Ishikawa (cell line): ENCODE measurements at regions not wholly inside any gene's neighbourhood (a gene's known extent, or its start where the extent isn't known, plus 50 kb on each side); places are given as distances from the start of the nearest gene placed in this dataset.

Source experiments
- CEBPB ChIP-seq: IDR thresholded peaks from 2 replicates; pipeline ENCODE4 v1.6.1; 2012
- CREB1 ChIP-seq: IDR thresholded peaks from 2 replicates; pipeline ENCODE4 v1.6.1; 2012; ENCODE audit warnings: low read depth
- EGR1 ChIP-seq: IDR thresholded peaks from 2 replicates; pipeline ENCODE4 v1.6.1; 2012
- EP300 ChIP-seq: IDR thresholded peaks from 2 replicates; pipeline ENCODE4 v1.6.1; 2012; ENCODE audit warnings: borderline replicate concordance
- FOXM1 ChIP-seq: IDR thresholded peaks from 2 replicates; pipeline ENCODE4 v1.6.1; 2012; ENCODE audit warnings: low read depth, borderline replicate concordance
- NFIC ChIP-seq: IDR thresholded peaks from 2 replicates; pipeline ENCODE4 v1.6.1; 2012
- RAD21 ChIP-seq: IDR thresholded peaks from 2 replicates; pipeline ENCODE4 v1.6.1; 2012; ENCODE audit warnings: low read depth
- TAF1 ChIP-seq: IDR thresholded peaks from 2 replicates; pipeline ENCODE4 v1.6.1; 2012; ENCODE audit warnings: low read depth, mild to moderate bottlenecking
- TCF12 ChIP-seq: IDR thresholded peaks from 2 replicates; pipeline ENCODE4 v1.6.1; 2012; ENCODE audit warnings: low read depth
- TEAD4 ChIP-seq: IDR thresholded peaks from 2 replicates; pipeline ENCODE4 v1.6.1; 2012
- YY1 ChIP-seq: IDR thresholded peaks from 2 replicates; pipeline ENCODE4 v1.6.1; 2012; ENCODE audit warnings: low read depth
- ZBTB7A ChIP-seq: IDR thresholded peaks from 2 replicates; pipeline ENCODE4 v1.6.1; 2012; ENCODE audit warnings: low read depth
- TF ChIP-seq, protein P1 (sequence below): IDR thresholded peaks from 2 replicates; pipeline ENCODE4 v1.6.1; 2012
- TF ChIP-seq, protein P2 (sequence below): IDR thresholded peaks from 2 replicates; pipeline ENCODE4 v1.6.1; 2012
- TF ChIP-seq, protein P3 (sequence below): IDR thresholded peaks from 2 replicates; pipeline ENCODE4 v1.6.1; 2012; ENCODE audit warnings: low read depth, mild to moderate bottlenecking

DNA sequence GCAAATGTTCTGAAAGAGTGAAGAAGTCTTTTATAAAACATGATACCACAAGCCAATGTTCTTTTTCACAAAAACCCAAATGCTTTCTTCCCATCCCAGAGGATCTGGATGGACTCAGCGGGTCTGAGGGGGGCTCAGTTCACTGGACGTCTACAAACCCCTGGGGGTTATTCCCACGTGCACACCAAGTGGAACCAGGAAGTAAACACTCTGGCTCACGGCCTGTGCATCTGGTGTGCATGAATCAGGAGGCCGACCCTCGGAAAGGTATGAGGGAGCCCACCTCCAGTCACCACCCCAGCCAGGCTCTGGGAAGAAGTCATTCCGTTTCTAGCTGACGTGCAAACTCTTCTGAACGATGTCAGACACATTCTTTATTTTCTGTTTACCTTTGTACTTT lies 252.2 kb downstream of the DLL1 start:
- no peak for TF ChIP-seq EP300
- TF ChIP-seq YY1, result no peak
- TF ChIP-seq CEBPB, result no peak
- no peak for TF ChIP-seq NFIC
- no peak for TF ChIP-seq ZBTB7A
- TF ChIP-seq, protein P1, sequence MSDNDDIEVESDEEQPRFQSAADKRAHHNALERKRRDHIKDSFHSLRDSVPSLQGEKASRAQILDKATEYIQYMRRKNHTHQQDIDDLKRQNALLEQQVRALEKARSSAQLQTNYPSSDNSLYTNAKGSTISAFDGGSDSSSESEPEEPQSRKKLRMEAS, result no peak

DNA sequence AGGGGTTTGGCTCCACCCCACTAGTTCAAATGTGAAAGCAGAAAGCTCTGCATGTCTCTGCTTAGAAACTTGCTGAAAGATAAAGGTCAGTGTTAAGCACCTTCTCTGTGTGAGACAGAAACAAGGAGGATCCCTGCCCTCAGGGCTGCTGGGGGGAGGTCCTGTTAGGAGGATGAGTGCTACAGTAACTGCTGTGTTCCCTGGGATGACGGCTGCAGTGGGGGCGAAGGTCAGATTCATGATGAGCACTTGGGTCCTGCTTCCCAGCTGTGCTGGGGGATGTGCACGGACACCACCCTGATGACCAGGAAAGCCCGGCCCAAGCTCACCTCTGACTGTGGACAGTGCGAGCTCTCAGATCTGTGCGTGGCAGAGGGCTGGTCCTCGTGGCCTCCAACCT lies 252.6 kb downstream of the DLL1 start:
- TF ChIP-seq NFIC, result no peak

DNA sequence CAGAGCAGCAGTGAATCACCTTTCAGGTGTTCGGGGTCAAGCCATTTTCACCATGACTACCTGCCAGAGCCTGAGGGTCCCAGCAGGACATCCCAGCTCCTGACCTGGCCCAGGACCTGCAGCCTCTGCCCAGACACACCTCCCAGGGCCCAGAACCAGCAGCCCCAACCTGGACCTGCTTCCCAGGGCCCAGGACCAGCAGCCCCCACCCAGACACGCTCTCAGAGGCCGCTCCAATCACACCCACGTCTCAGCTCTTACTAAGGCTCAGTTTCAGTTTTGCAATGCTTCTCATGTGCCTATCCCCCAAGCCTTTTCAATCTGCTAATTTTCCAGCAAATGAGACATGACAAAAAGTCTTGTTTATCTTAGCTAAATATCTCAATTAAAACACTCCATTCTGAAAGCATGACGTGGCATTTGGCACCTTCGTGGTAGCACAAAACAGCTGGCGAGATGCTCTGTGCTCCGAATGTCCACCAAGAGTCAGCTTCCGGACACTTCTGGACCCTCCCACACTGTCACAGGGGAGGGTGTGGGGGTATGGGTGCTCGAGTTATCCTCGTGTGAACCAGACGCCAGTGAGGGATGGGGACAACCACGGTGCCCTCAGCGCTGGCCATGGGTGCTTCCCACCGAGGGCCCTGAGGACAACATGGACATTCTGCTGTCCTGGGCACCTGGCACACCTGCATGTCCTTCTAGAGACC lies 253.2 kb downstream of the DLL1 start:
- TF ChIP-seq TCF12 (no peak), EP300 (no peak), CEBPB (no peak), ZBTB7A (no peak), CREB1 (no peak), NFIC (no peak), EGR1 (no peak), TEAD4 (no peak)

DNA sequence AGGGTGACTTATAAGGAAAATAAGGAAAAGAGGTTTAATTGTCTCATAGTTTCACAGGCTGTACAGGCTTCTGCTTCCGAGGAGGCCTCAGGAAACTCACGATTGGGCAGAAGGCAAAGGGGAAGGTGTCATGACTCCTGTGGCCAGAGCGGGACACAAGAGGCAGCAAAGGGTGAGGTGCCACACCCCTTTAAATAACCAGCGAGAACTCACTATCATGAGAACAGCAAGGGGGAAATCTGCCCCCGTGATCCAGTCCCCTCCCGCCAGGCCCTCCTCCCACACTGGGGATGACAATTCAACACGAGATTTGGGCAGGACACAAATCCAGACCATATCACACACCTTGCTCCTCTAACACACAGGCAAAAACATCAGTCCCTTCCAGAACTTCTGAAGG lies 254.0 kb downstream of the DLL1 start:
- TF ChIP-seq, protein P2, sequence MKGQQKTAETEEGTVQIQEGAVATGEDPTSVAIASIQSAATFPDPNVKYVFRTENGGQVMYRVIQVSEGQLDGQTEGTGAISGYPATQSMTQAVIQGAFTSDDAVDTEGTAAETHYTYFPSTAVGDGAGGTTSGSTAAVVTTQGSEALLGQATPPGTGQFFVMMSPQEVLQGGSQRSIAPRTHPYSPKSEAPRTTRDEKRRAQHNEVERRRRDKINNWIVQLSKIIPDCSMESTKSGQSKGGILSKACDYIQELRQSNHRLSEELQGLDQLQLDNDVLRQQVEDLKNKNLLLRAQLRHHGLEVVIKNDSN, result no peak
- no peak for TF ChIP-seq TEAD4
- TF ChIP-seq, protein P3, sequence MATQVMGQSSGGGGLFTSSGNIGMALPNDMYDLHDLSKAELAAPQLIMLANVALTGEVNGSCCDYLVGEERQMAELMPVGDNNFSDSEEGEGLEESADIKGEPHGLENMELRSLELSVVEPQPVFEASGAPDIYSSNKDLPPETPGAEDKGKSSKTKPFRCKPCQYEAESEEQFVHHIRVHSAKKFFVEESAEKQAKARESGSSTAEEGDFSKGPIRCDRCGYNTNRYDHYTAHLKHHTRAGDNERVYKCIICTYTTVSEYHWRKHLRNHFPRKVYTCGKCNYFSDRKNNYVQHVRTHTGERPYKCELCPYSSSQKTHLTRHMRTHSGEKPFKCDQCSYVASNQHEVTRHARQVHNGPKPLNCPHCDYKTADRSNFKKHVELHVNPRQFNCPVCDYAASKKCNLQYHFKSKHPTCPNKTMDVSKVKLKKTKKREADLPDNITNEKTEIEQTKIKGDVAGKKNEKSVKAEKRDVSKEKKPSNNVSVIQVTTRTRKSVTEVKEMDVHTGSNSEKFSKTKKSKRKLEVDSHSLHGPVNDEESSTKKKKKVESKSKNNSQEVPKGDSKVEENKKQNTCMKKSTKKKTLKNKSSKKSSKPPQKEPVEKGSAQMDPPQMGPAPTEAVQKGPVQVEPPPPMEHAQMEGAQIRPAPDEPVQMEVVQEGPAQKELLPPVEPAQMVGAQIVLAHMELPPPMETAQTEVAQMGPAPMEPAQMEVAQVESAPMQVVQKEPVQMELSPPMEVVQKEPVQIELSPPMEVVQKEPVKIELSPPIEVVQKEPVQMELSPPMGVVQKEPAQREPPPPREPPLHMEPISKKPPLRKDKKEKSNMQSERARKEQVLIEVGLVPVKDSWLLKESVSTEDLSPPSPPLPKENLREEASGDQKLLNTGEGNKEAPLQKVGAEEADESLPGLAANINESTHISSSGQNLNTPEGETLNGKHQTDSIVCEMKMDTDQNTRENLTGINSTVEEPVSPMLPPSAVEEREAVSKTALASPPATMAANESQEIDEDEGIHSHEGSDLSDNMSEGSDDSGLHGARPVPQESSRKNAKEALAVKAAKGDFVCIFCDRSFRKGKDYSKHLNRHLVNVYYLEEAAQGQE, result no peak
- no peak for TF ChIP-seq NFIC
- no peak for TF ChIP-seq CREB1
- TF ChIP-seq, protein P1, result no peak
- no peak for TF ChIP-seq FOXM1
- no peak for TF ChIP-seq EP300
- TF ChIP-seq RAD21, result no peak

DNA sequence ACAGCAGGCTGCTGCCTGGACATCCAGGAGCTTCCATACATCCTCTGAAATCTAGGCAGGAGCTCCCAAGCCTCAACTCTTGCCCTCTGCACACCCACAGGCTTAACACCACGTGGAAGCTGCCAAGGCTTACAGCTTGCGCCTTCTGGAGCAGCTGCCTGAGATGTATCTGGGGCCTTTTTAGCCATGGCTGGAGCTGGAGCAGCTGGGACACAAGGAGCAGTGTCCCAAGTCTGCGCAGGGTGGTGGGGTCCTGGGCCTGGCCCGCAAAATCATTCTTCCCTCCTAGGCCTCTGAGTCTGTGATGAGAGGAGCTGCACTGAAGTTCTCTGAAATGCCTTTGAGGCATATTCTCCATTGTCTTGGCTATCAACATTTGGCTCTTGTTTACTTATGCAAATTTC lies 255.0 kb downstream of the DLL1 start:
- TF ChIP-seq YY1, result no peak
- no peak for TF ChIP-seq CREB1

DNA sequence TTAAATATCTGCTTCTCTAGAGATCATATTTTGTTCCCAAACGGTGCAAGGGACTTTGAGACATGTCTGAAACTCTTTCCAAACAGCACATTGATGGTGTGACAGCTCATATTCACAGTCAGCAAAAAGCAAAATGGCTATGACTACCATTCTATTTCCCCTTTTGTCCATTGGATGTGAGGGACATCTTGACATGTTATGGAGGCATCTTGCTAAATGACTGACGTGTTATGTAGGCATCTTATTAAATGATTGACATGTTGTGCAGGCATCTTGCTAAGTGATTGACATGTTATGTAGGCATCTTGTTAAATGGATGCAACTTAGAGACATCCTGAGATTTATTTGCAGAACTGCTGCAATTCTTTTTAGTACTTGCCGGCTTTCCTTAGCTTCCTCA lies 255.8 kb downstream of the DLL1 start:
- no peak for TF ChIP-seq EP300
- TF ChIP-seq, protein P1, result no peak
- TF ChIP-seq ZBTB7A, result no peak
- TF ChIP-seq FOXM1, result no peak

DNA sequence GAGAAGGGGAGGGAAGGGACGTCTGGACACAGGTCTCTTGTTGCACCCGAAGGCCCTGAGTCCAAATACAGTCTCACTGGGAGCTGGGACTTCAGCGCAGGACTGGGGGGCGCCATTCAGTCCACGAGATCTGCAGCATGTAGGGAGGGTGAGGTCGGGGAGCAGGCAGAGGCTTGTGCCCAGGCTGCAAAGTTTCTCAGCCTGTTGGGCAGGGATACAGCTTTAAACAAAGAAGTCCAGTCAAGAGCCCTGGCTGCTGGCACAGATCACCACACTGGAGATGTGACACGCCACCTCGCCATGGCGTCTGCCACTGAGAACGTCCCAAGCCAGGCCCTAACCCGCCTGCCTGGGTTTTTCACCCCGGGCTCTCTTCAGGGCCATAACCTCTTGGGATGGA lies 256.6 kb downstream of the DLL1 start:
- TF ChIP-seq NFIC, result no peak

DNA sequence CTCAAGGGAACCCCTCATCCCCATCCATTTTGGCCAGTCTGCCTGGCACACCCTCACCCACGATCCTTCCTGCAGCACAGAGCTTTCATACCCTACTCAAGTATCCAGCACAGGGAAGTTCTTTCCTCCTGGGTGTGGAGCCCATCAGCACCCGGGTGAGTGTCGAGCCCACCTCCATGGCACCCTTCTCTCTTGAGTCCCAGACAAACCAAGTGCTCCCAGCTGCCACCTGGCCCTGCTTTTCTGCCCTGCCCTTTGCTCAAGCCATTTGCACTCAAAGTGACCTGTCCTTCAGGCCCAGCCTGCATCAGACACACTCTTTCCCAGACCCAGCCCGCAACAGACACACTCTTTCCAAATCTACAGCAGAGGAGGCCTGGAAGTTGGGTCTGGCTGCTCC lies 257.2 kb downstream of the DLL1 start:
- no peak for TF ChIP-seq TEAD4
- TF ChIP-seq, protein P3, result no peak
- no peak for TF ChIP-seq FOXM1
- no peak for TF ChIP-seq NFIC
- TF ChIP-seq RAD21, result no peak
- no peak for TF ChIP-seq TAF1
- no peak for TF ChIP-seq CREB1
- no peak for TF ChIP-seq EGR1
- TF ChIP-seq, protein P1, result no peak
